SK-N-SH (cell line): ENCODE measurements at regions not wholly inside any gene's neighbourhood (a gene's known extent, or its start where the extent isn't known, plus 50 kb on each side); places are given as distances from the start of the nearest gene placed in this dataset.

ENCODE experiments used
- CHD2 ChIP-seq: fragments of 150-350 bp; IDR thresholded peaks from 2 replicates; pipeline ENCODE4 v1.6.1; 2018; ENCODE audit warnings: low read length; ENCODE audit not compliant: partially characterized antibody
- ELF1 ChIP-seq: IDR thresholded peaks from 2 replicates; pipeline ENCODE4 v1.4.0; 2012
- EP300 ChIP-seq, 2 experiments: IDR thresholded peaks; 2 replicates each; pipeline versions ENCODE4 v1.4.0 to v1.6.1; 2012; ENCODE audit warnings: borderline replicate concordance in 1 of 2, low read depth in 1 of 2, low read length in 1 of 2
- JUND ChIP-seq: IDR thresholded peaks from 2 replicates; pipeline ENCODE4 v1.4.0; 2012
- TAF1 ChIP-seq: IDR thresholded peaks from 2 replicates; pipeline ENCODE4 v1.6.1; 2012; ENCODE audit warnings: low read depth, mild to moderate bottlenecking, low read length, moderate library complexity, borderline replicate concordance
- TCF12 ChIP-seq: IDR thresholded peaks from 2 replicates; pipeline ENCODE4 v1.4.0; 2012
- TF ChIP-seq, protein P1 (sequence below): fragments of 200-600 bp; sonication (generic); IDR thresholded peaks from 2 replicates; pipeline ENCODE4 v1.6.1; 2017; ENCODE audit warnings: antibody characterized with exemption, mild to moderate bottlenecking, moderate library complexity
- TF ChIP-seq, protein P2 (sequence below): IDR thresholded peaks from 2 replicates; pipeline ENCODE4 v1.6.1; 2012; ENCODE audit warnings: mild to moderate bottlenecking, low read depth, low read length, moderate library complexity
- TF ChIP-seq, protein P3 (sequence below): fragments of 150-350 bp; IDR thresholded peaks from 2 replicates; pipeline ENCODE4 v1.6.1; 2016; ENCODE audit warnings: mild to moderate bottlenecking, low read depth, low read length

DNA sequence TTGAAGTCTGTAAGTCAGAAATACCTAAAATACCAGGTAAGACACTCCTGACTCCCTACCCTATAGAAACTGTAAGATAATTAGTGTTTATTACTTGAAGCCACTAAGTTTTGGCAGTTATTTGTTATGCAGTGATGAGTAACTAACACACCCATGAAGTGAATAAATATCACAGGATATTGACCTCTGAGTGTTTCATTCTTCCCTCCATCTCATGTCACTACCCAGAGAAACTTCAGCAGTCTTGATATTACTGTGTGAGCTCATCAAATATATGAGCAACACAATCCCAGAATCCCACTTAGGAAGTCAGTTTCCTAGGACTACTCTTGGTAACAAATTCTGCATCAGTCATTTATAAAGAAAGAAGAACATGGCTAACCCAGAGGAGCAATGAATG, 529.7 kb downstream of the FBXO15 start:
- TF ChIP-seq EP300 (IDR thresholded peaks at IDR 0.05; ENCODE audit: borderline replicate concordance in 1 of 2, low read depth in 1 of 2, low read length in 1 of 2), result no peak
- TF ChIP-seq, protein P1, sequence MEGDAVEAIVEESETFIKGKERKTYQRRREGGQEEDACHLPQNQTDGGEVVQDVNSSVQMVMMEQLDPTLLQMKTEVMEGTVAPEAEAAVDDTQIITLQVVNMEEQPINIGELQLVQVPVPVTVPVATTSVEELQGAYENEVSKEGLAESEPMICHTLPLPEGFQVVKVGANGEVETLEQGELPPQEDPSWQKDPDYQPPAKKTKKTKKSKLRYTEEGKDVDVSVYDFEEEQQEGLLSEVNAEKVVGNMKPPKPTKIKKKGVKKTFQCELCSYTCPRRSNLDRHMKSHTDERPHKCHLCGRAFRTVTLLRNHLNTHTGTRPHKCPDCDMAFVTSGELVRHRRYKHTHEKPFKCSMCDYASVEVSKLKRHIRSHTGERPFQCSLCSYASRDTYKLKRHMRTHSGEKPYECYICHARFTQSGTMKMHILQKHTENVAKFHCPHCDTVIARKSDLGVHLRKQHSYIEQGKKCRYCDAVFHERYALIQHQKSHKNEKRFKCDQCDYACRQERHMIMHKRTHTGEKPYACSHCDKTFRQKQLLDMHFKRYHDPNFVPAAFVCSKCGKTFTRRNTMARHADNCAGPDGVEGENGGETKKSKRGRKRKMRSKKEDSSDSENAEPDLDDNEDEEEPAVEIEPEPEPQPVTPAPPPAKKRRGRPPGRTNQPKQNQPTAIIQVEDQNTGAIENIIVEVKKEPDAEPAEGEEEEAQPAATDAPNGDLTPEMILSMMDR, result no peak
- TF ChIP-seq TAF1, result no peak
- no peak for TF ChIP-seq TCF12
- TF ChIP-seq CHD2, result no peak
- TF ChIP-seq, protein P2, sequence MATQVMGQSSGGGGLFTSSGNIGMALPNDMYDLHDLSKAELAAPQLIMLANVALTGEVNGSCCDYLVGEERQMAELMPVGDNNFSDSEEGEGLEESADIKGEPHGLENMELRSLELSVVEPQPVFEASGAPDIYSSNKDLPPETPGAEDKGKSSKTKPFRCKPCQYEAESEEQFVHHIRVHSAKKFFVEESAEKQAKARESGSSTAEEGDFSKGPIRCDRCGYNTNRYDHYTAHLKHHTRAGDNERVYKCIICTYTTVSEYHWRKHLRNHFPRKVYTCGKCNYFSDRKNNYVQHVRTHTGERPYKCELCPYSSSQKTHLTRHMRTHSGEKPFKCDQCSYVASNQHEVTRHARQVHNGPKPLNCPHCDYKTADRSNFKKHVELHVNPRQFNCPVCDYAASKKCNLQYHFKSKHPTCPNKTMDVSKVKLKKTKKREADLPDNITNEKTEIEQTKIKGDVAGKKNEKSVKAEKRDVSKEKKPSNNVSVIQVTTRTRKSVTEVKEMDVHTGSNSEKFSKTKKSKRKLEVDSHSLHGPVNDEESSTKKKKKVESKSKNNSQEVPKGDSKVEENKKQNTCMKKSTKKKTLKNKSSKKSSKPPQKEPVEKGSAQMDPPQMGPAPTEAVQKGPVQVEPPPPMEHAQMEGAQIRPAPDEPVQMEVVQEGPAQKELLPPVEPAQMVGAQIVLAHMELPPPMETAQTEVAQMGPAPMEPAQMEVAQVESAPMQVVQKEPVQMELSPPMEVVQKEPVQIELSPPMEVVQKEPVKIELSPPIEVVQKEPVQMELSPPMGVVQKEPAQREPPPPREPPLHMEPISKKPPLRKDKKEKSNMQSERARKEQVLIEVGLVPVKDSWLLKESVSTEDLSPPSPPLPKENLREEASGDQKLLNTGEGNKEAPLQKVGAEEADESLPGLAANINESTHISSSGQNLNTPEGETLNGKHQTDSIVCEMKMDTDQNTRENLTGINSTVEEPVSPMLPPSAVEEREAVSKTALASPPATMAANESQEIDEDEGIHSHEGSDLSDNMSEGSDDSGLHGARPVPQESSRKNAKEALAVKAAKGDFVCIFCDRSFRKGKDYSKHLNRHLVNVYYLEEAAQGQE, result no peak
- TF ChIP-seq, protein P3, sequence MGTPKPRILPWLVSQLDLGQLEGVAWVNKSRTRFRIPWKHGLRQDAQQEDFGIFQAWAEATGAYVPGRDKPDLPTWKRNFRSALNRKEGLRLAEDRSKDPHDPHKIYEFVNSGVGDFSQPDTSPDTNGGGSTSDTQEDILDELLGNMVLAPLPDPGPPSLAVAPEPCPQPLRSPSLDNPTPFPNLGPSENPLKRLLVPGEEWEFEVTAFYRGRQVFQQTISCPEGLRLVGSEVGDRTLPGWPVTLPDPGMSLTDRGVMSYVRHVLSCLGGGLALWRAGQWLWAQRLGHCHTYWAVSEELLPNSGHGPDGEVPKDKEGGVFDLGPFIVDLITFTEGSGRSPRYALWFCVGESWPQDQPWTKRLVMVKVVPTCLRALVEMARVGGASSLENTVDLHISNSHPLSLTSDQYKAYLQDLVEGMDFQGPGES, result no peak
- TF ChIP-seq ELF1, result no peak
- no peak for TF ChIP-seq JUND
